ENCODE measurements at regions not wholly inside any gene's neighbourhood (a gene's known extent, or its start where the extent isn't known, plus 50 kb on each side); places are given as distances from the start of the nearest gene placed in this dataset.
A peak's percentile ranks its signal among the peaks of the same experiment; 100 is the strongest.

DNA sequence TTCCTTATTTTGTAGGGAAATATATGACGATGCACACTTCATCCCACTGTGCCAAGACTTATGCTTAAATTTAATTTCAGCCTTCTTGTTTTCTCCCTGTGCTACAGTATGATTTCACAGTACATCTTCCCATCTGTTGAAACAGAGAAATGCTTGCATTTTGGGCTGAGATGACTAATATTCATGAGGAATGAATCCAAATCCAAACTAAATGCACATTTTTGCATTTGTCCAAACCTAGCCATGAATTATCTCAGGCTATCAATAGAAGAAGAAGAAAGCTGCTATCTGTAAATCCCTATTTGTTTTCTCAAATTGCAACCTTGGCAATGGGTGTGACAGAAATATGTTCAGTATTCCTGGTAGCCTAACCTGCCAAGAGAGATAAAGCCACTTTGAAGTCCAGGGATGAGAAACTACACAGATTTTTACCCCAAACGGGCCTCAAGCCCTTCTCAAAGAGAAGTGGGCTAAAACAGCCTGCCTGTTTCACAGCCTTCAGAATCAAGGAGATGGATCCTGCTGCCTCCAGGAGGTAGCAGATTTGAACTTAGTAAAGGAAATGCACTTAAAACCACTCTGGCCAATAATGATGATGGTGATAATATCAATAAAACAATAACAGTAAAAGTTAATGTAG, 306.9 kb upstream of the NT5C1B start:
- ATAC-seq: no peak
- H3K27me3 ChIP-seq (ENCODE audit: low read depth): no peaks in the 10 kb centered on the region
- intact Hi-C loops (cut with DNase I): no loop called here

DNA sequence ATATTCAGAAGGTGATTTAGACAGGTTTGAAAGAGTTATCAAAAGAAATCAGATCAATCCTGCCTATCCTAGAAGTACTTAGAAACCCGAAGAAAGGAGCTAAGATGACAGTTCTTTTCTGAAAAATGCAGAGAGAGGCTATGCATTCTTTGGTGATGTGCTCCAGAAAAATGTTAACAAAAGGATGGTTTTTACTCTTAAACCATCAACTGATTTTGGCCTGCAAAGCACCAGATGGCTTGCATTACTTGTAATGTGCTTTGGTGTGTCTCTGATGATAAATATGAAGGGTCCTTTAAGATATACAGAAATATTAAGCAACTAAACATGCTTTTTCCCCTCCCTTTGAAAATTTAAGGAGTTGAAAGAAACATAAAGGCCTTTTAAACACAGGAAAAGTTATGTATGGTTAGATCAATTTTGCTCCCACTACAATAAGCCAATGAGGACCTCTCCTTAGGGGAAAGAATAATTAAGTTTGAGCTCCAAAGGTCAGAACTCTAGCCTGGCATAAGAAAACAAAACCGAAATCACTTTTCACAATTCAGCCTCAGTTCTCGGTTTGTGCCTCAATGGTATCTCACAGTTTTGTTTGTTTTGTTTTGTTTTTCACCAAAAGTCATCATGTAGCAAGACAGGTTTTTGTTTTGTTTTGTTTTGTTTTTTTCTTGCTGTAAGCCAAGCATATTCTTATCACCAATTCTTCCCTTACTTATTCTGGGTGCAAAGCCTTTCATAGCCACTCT, 302.4 kb upstream of the NT5C1B start:
- intact Hi-C loops (cut with DNase I): no loop called here
- Histone ChIP-seq H3K4me3 (no peak overlapping the region), H3K9me3 (no peaks in the 10 kb centered on the region), H3K27me3 (ENCODE audit: low read depth) (no peaks in the 10 kb centered on the region), H3K4me1 (no peaks in the 10 kb centered on the region), H3K27ac (no peak overlapping the region), H3K36me3 (no peaks in the 10 kb centered on the region)
- no peak for ATAC-seq
- TF ChIP-seq, protein P1, sequence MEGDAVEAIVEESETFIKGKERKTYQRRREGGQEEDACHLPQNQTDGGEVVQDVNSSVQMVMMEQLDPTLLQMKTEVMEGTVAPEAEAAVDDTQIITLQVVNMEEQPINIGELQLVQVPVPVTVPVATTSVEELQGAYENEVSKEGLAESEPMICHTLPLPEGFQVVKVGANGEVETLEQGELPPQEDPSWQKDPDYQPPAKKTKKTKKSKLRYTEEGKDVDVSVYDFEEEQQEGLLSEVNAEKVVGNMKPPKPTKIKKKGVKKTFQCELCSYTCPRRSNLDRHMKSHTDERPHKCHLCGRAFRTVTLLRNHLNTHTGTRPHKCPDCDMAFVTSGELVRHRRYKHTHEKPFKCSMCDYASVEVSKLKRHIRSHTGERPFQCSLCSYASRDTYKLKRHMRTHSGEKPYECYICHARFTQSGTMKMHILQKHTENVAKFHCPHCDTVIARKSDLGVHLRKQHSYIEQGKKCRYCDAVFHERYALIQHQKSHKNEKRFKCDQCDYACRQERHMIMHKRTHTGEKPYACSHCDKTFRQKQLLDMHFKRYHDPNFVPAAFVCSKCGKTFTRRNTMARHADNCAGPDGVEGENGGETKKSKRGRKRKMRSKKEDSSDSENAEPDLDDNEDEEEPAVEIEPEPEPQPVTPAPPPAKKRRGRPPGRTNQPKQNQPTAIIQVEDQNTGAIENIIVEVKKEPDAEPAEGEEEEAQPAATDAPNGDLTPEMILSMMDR (IDR thresholded peaks at IDR 0.05): no peak
- DNase-seq: no peak

More for the DNA sequence above, 306.9 kb upstream of the NT5C1B start:
- Histone ChIP-seq H3K27ac (no peak overlapping the region), H3K4me3 (no peak overlapping the region), H3K4me1 (peaks cover 9% of the 10 kb centered on the region), H3K9me3 (no peaks in the 10 kb centered on the region), H3K36me3 (no peaks in the 10 kb centered on the region)
- no peak for DNase-seq
- TF ChIP-seq, protein P1 (IDR thresholded peaks at IDR 0.05): no peak

- Histone ChIP-seq H3K9me3 (no peaks in the 10 kb centered on the region), H3K27ac (no peak overlapping the region), H3K4me1 (no peaks in the 10 kb centered on the region), H3K36me3 (no peaks in the 10 kb centered on the region), H3K27me3 (ENCODE audit: low read depth) (no peaks in the 10 kb centered on the region), H3K4me3 (no peak overlapping the region)
- no peak for ATAC-seq
- no peak for DNase-seq
- intact Hi-C loops (cut with DNase I): no loop called here
- TF ChIP-seq, protein P1 (IDR thresholded peaks at IDR 0.05): no peak
Measured at GRCh38 chr2:18889565-18890332, 300.4 kb upstream of the NT5C1B start.

- H3K27ac ChIP-seq: no peak overlapping the region
- no peaks in the 10 kb centered on the region for H3K36me3 ChIP-seq
- H3K4me3 ChIP-seq: no peak overlapping the region
- DNase-seq: no peak
- no peaks in the 10 kb centered on the region for H3K9me3 ChIP-seq
- no peaks in the 10 kb centered on the region for H3K27me3 ChIP-seq (ENCODE audit: low read depth)
- no peaks in the 10 kb centered on the region for H3K4me1 ChIP-seq
- TF ChIP-seq, protein P1 (IDR thresholded peaks at IDR 0.05): no peak
- intact Hi-C loops (cut with DNase I): no loop called here
- no peak for ATAC-seq
Measured at GRCh38 chr2:18885457-18885856, 296.1 kb upstream of the NT5C1B start.

GRCh38 chr2:18883616-18884456, 294.5 kb upstream of the NT5C1B start:
- Histone ChIP-seq H3K4me1 (no peaks in the 10 kb centered on the region), H3K36me3 (no peaks in the 10 kb centered on the region), H3K9me3 (no peaks in the 10 kb centered on the region), H3K27me3 (ENCODE audit: low read depth) (no peaks in the 10 kb centered on the region), H3K27ac (no peak overlapping the region), H3K4me3 (no peak overlapping the region)
- DNase-seq: no peak
- ATAC-seq: peak in 1 of 2 donors; percentile 54
- intact Hi-C loops (cut with DNase I): no loop called here
- TF ChIP-seq, protein P1 (IDR thresholded peaks at IDR 0.05): peak; percentile 40

All from lower lobe of right lung (tissue), 2 donors.